Middle frontal gyrus (tissue), 1 donor: ENCODE measurements at regions not wholly inside any gene's neighbourhood (a gene's known extent, or its start where the extent isn't known, plus 50 kb on each side); places are given as distances from the start of the nearest gene placed in this dataset.

ENCODE experiments used
- DNase-seq: peaks from one replicate; pipeline ENCODE4 v3.0.0-alpha.2; 2015; ENCODE audit warnings: low spot score; ENCODE audit errors: extremely low spot score

GRCh38 chr5:2190549-2190948 is 307.8 kb upstream of the IRX4 start:
- no peak for DNase-seq

GRCh38 chr5:2188661-2189060 is 305.9 kb upstream of the IRX4 start:
- no peak for DNase-seq

GRCh38 chr5:2188137-2188536 is 305.4 kb upstream of the IRX4 start:
- DNase-seq: no peak

- DNase-seq: no peak
Observed at GRCh38 chr5:2187687-2188086, 305.0 kb upstream of the IRX4 start.

GRCh38 chr5:2187156-2187555 is 304.4 kb upstream of the IRX4 start:
- DNase-seq: no peak

- DNase-seq: no peak
Observed at GRCh38 chr5:2186472-2187015, 303.8 kb upstream of the IRX4 start.

GRCh38 chr5:2185646-2186471 is 303.1 kb upstream of the IRX4 start:
- DNase-seq: no peak

- no peak for DNase-seq
Observed at GRCh38 chr5:2184563-2185540, 302.1 kb upstream of the IRX4 start.

- DNase-seq: no peak
Observed at GRCh38 chr5:2184026-2184366, 301.3 kb upstream of the IRX4 start.

- DNase-seq: no peak
Observed at GRCh38 chr5:2183154-2184025, 300.7 kb upstream of the IRX4 start.

GRCh38 chr5:2182020-2182419 is 299.3 kb upstream of the IRX4 start:
- DNase-seq: no peak

GRCh38 chr5:2181557-2181956 is 298.8 kb upstream of the IRX4 start:
- no peak for DNase-seq

GRCh38 chr5:2181149-2181548 is 298.4 kb upstream of the IRX4 start:
- no peak for DNase-seq

- DNase-seq: no peak
Observed at GRCh38 chr5:2180456-2180855, 297.7 kb upstream of the IRX4 start.

- no peak for DNase-seq
Observed at GRCh38 chr5:2179861-2180260, 297.1 kb upstream of the IRX4 start.

- DNase-seq: no peak
Observed at GRCh38 chr5:2178528-2178927, 295.8 kb upstream of the IRX4 start.

GRCh38 chr5:2178071-2178477 is 295.3 kb upstream of the IRX4 start:
- DNase-seq: no peak

GRCh38 chr5:2177244-2177643 is 294.5 kb upstream of the IRX4 start:
- DNase-seq: no peak

- DNase-seq: no peak
Observed at GRCh38 chr5:2176581-2176980, 293.9 kb upstream of the IRX4 start.

- no peak for DNase-seq
Observed at GRCh38 chr5:2175842-2176404, 293.2 kb upstream of the IRX4 start.

GRCh38 chr5:2175041-2175440 is 292.3 kb upstream of the IRX4 start:
- no peak for DNase-seq
